ENCODE measurements at regions not wholly inside any gene's neighbourhood (a gene's known extent, or its start where the extent isn't known, plus 50 kb on each side); places are given as distances from the start of the nearest gene placed in this dataset.

DNA sequence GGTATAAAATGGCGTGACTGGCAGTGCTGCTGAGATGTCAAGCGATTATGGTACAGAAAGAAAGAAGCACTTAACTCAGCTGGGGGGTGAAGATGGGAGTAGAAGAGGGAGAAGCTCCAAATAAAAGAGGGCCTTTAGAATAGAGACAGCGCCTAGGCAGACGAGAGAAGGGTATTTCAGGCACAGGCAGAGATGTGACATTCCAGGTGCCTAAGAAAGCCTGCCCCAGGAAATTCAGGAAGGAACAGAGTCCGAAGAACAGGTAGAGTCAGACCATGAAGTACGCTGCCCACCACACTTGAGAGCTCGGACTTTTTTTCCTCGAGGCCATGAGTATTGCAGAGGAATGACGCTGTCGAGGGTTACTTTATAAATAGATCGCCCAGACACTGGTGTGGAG lies 170.9 kb upstream of the ATF7IP start:
- H3K27me3 ChIP-seq (ENCODE audit: control insufficient read depth, low read length) = no peaks in the 10 kb centered on the region
- no peak overlapping the region for H3K4me2 ChIP-seq (ENCODE audit: low read length)
- H3K4me1 ChIP-seq (ENCODE audit: control insufficient read depth, low read length) = peaks cover 31% of the 10 kb centered on the region
- no peaks in the 10 kb centered on the region for H3F3A ChIP-seq (ENCODE audit: control insufficient read depth, insufficient read depth)
- no peaks in the 10 kb centered on the region for H3K36me3 ChIP-seq (ENCODE audit: control insufficient read depth, low read length)
- no peak overlapping the region for H3K27ac ChIP-seq (ENCODE audit: low read depth, low read length)
- no peaks in the 10 kb centered on the region for H3K79me2 ChIP-seq (ENCODE audit: control insufficient read depth, low read length)
- peaks cover 4% of the 10 kb centered on the region; the same call in 1 of the 2 replicates for H3K9me3 ChIP-seq (ENCODE audit: control insufficient read depth, insufficient read depth, low read length)
- H4K20me1 ChIP-seq (ENCODE audit: control insufficient read depth, insufficient read depth, low read depth, low read length) = no peaks in the 10 kb centered on the region
- no peak overlapping the region for H3K4me3 ChIP-seq (ENCODE audit: low read length)
- TF ChIP-seq, protein P1, sequence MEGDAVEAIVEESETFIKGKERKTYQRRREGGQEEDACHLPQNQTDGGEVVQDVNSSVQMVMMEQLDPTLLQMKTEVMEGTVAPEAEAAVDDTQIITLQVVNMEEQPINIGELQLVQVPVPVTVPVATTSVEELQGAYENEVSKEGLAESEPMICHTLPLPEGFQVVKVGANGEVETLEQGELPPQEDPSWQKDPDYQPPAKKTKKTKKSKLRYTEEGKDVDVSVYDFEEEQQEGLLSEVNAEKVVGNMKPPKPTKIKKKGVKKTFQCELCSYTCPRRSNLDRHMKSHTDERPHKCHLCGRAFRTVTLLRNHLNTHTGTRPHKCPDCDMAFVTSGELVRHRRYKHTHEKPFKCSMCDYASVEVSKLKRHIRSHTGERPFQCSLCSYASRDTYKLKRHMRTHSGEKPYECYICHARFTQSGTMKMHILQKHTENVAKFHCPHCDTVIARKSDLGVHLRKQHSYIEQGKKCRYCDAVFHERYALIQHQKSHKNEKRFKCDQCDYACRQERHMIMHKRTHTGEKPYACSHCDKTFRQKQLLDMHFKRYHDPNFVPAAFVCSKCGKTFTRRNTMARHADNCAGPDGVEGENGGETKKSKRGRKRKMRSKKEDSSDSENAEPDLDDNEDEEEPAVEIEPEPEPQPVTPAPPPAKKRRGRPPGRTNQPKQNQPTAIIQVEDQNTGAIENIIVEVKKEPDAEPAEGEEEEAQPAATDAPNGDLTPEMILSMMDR (IDR thresholded peaks at IDR 0.05; ENCODE audit: low read depth, low read length, poor library complexity, severe bottlenecking) = no peak
- TF ChIP-seq EZH2phosphoT487 (IDR thresholded peaks at IDR 0.05; ENCODE audit: borderline replicate concordance, low read length) = no peak
- H3K9me2 ChIP-seq (replicated peaks; ENCODE audit: control insufficient read depth, low read length) = no peaks in the 10 kb centered on the region

DNA sequence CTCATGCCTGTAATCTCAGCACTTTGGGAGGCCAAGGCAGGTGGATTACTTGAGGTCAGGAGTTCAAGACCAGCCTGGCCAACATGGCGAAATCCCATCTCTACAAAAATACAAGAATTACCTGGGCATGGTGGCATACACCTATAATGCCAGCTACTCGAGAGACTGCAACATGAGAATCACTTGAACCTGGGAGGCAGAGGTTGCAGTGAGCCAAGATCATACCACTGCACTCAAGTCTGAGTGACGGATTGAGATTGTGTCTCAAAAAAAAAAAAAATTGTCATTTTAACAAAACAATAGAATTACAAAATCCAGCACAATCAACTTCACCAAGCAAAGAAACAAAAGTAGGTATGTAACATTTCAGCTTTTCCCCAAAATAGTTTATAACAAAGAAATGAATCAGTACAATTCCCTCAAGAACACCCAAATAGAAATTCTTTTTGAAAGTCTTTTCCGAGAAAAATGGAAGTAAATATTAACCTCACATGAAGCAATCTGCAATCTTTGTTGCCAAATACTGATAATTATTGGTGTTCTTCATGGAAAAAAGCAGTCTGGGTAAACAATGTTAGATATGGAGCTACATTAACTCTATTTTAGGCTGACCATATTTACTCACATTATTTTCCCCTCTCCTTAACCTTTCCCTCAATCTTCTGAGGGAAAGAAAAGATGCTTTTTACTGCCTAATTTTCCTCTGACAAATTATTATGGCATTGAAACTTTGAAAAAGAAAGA lies 165.9 kb upstream of the ATF7IP start:
- Histone ChIP-seq H3F3A (ENCODE audit: control insufficient read depth, insufficient read depth) (no peaks in the 10 kb centered on the region), H3K27ac (ENCODE audit: low read depth, low read length) (no peak overlapping the region), H3K4me1 (ENCODE audit: control insufficient read depth, low read length) (no peaks in the 10 kb centered on the region), H3K27me3 (ENCODE audit: control insufficient read depth, low read length) (no peaks in the 10 kb centered on the region), H4K20me1 (ENCODE audit: control insufficient read depth, insufficient read depth, low read depth, low read length) (no peaks in the 10 kb centered on the region), H3K36me3 (ENCODE audit: control insufficient read depth, low read length) (no peaks in the 10 kb centered on the region), H3K9me2 (replicated peaks; ENCODE audit: control insufficient read depth, low read length) (no peaks in the 10 kb centered on the region), H3K4me2 (ENCODE audit: low read length) (no peak overlapping the region), H3K4me3 (ENCODE audit: low read length) (no peak overlapping the region), H3K9me3 (ENCODE audit: control insufficient read depth, insufficient read depth, low read length) (no peaks in the 10 kb centered on the region), H3K79me2 (ENCODE audit: control insufficient read depth, low read length) (no peaks in the 10 kb centered on the region)
- TF ChIP-seq, protein P1 (IDR thresholded peaks at IDR 0.05; ENCODE audit: low read depth, low read length, poor library complexity, severe bottlenecking) = no peak
- no peak for TF ChIP-seq EZH2phosphoT487 (IDR thresholded peaks at IDR 0.05; ENCODE audit: borderline replicate concordance, low read length)

DNA sequence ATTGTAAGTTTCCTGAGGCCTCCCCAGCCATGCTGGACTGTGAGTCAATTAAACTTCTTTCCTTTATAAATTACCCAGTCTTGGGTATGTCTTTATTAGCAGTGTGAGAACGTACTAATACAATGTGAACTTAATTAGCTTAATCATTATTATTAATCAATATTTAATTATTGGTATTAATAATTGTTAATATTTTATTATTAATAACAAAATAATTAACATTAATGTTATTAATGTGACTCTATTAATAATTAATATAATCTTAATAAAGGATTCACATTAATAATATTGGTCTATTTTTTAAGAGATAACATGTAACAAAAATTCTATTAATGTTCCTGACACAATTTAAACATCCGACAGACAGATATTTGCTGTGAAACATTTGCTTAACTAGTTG lies 164.9 kb upstream of the ATF7IP start:
- no peaks in the 10 kb centered on the region for H3F3A ChIP-seq (ENCODE audit: control insufficient read depth, insufficient read depth)
- no peaks in the 10 kb centered on the region for H3K9me2 ChIP-seq (replicated peaks; ENCODE audit: control insufficient read depth, low read length)
- H3K79me2 ChIP-seq (ENCODE audit: control insufficient read depth, low read length) = no peaks in the 10 kb centered on the region
- no peaks in the 10 kb centered on the region for H3K9me3 ChIP-seq (ENCODE audit: control insufficient read depth, insufficient read depth, low read length)
- H3K36me3 ChIP-seq (ENCODE audit: control insufficient read depth, low read length) = no peaks in the 10 kb centered on the region
- TF ChIP-seq EZH2phosphoT487 (IDR thresholded peaks at IDR 0.05; ENCODE audit: borderline replicate concordance, low read length) = no peak
- TF ChIP-seq, protein P1 (IDR thresholded peaks at IDR 0.05; ENCODE audit: low read depth, low read length, poor library complexity, severe bottlenecking) = no peak
- no peak overlapping the region for H3K27ac ChIP-seq (ENCODE audit: low read depth, low read length)
- no peaks in the 10 kb centered on the region for H3K4me1 ChIP-seq (ENCODE audit: control insufficient read depth, low read length)
- no peak overlapping the region for H3K4me2 ChIP-seq (ENCODE audit: low read length)
- no peaks in the 10 kb centered on the region for H3K27me3 ChIP-seq (ENCODE audit: control insufficient read depth, low read length)
- H4K20me1 ChIP-seq (ENCODE audit: control insufficient read depth, insufficient read depth, low read depth, low read length) = no peaks in the 10 kb centered on the region
- no peak overlapping the region for H3K4me3 ChIP-seq (ENCODE audit: low read length)

Data from DOHH2 (cell line).